Activated naive CD8-positive, alpha-beta T cell treated with anti-CD3 and anti-CD28 coated beads for 36 hours (primary cell): ENCODE measurements at regions not wholly inside any gene's neighbourhood (a gene's known extent, or its start where the extent isn't known, plus 50 kb on each side); places are given as distances from the start of the nearest gene placed in this dataset.

Source experiments
- DNase-seq: peaks from one replicate; pipeline ENCODE4 v3.0.0; 2021
- H3K27ac Mint-ChIP-seq: one replicate; pipeline ENCODE4 v1.8.0; 2022; ENCODE audit warnings: mild to moderate bottlenecking, moderate library complexity, mixed read lengths
- H3K27me3 Mint-ChIP-seq: one replicate; pipeline ENCODE4 v1.8.0; 2022; ENCODE audit warnings: mild to moderate bottlenecking, mixed read lengths
- H3K36me3 Mint-ChIP-seq: one replicate; pipeline ENCODE4 v1.8.0; 2021; ENCODE audit warnings: mild to moderate bottlenecking, mixed read lengths
- H3K4me1 Mint-ChIP-seq: one replicate; pipeline ENCODE4 v1.8.0; 2021; ENCODE audit warnings: mixed read lengths
- H3K4me3 Mint-ChIP-seq: one replicate; pipeline ENCODE4 v1.8.0; 2022; ENCODE audit warnings: mild to moderate bottlenecking, moderate library complexity, mixed read lengths
- H3K9me3 Mint-ChIP-seq: one replicate; pipeline ENCODE4 v1.8.0; 2022; ENCODE audit warnings: mixed read lengths

DNA sequence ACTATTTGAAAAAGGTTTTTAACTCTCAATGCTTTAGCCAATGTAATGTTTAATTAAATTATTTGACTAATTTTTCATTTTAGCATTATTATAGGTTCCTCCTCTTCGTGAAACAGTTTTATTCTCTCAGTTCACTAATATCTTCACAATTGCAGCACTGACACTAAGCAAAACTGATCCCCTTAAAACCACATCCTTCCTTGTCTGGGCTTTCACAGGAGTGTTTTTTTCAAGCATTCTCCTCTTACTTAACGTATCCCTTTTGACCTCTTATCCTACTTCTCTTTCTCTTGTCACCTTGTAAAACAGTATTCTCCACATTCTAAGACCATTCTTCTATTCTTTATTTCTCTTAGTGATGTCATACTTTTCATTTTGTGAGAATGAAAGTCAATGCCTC, 112.8 kb downstream of the DSC3 start:
- H3K27ac Mint-ChIP-seq: no peak overlapping the region
- no peak overlapping the region for H3K4me3 Mint-ChIP-seq
- H3K27me3 Mint-ChIP-seq: no peaks in the 10 kb centered on the region
- peaks cover 1% of the 10 kb centered on the region for H3K9me3 Mint-ChIP-seq
- H3K4me1 Mint-ChIP-seq: no peaks in the 10 kb centered on the region
- no peak for DNase-seq
- H3K36me3 Mint-ChIP-seq: no peaks in the 10 kb centered on the region

DNA sequence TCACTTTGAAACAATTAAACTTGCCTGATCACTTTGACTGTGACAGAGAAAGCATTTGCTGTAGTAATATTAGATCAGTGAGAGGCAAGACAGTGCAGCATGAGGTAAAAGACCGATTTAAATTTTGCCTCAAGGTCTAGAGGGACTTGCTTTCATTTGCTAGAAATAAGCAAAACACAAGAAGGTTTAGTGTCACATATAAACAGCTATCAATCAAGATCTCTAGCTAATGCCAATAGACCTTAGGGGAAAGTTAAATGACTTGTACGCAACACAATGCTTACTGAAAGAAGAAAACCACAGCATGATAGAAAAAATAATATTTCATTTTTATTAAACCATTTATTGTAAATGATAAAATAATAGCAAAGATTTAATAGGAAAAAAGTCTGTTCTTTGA, 113.5 kb downstream of the DSC3 start:
- Mint-ChIP-seq H3K27ac (no peak overlapping the region), H3K36me3 (no peaks in the 10 kb centered on the region), H3K27me3 (no peaks in the 10 kb centered on the region), H3K9me3 (peaks cover 1% of the 10 kb centered on the region), H3K4me3 (no peak overlapping the region), H3K4me1 (no peaks in the 10 kb centered on the region)
- DNase-seq: no peak

DNA sequence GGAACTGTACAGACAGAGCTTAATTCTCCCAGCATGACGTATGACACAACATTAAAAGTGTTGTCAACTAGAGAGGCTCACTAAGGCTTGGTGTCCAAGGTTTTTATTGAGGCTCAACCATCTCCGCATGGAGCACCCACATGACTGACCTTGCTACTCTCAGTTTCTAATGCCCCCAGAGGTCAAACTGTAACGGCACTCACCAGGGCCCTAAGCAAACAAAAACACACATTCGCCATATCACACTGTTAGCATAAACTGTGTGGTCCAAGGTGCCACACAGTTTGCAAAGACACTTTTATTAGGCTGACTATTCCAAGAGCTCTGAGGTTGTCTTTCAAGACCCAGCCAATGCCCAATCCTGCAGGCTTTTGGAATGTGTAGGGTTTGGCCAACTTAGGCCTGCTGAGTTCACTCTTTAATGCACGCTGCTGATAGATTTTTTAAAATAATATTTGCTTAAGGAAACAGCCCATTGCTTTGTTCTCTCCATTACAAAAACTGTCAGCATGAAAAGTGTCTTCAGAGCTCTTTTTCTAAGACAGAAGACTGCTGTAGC, 114.9 kb downstream of the DSC3 start:
- no peaks in the 10 kb centered on the region for H3K4me1 Mint-ChIP-seq
- H3K36me3 Mint-ChIP-seq: no peaks in the 10 kb centered on the region
- no peak for DNase-seq
- no peak overlapping the region for H3K4me3 Mint-ChIP-seq
- peaks cover 1% of the 10 kb centered on the region for H3K9me3 Mint-ChIP-seq
- no peaks in the 10 kb centered on the region for H3K27me3 Mint-ChIP-seq
- no peak overlapping the region for H3K27ac Mint-ChIP-seq

DNA sequence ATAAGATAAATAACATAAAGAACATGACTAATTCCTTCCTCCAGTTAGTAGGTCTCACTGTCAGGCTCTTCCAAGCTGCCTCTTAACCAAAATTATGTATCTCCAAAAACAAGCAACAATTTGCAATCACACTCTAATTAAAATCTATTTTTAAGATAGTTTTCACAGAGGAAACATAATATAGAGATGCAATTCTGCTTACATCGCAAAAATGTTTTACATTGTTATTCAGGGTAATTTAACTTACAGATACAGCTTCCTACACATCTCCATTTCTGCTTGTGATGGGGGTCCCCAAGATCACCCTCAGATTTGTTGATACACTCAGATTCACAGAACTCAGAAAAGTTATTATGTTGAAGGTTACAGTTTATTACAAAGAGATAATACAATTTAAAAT, 115.5 kb downstream of the DSC3 start:
- H3K9me3 Mint-ChIP-seq: peaks cover 1% of the 10 kb centered on the region
- no peaks in the 10 kb centered on the region for H3K4me1 Mint-ChIP-seq
- no peaks in the 10 kb centered on the region for H3K27me3 Mint-ChIP-seq
- H3K4me3 Mint-ChIP-seq: no peak overlapping the region
- no peaks in the 10 kb centered on the region for H3K36me3 Mint-ChIP-seq
- no peak for DNase-seq
- no peak overlapping the region for H3K27ac Mint-ChIP-seq

DNA sequence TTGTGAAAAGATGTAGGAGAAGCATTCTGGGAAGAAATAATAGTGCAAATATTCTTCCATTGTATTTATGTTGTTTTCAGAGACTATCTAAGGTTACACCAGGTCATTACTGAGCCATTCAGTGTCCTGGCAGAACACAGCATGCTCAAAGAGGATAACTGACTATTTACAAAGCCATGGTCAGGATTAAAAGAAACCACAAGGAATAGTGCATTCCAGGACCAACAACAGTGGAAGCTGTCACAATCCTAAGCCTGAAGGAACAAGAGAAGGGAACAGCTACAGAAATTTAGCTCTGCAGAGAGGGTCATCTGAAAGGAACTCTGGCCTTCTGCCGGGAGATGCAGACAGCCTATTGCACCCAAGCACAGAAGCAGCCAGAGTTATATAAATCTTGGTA, 116.7 kb downstream of the DSC3 start:
- Mint-ChIP-seq H3K27me3 (no peaks in the 10 kb centered on the region), H3K9me3 (peaks cover 1% of the 10 kb centered on the region), H3K4me3 (no peak overlapping the region), H3K36me3 (no peaks in the 10 kb centered on the region), H3K27ac (no peak overlapping the region), H3K4me1 (no peaks in the 10 kb centered on the region)
- no peak for DNase-seq

DNA sequence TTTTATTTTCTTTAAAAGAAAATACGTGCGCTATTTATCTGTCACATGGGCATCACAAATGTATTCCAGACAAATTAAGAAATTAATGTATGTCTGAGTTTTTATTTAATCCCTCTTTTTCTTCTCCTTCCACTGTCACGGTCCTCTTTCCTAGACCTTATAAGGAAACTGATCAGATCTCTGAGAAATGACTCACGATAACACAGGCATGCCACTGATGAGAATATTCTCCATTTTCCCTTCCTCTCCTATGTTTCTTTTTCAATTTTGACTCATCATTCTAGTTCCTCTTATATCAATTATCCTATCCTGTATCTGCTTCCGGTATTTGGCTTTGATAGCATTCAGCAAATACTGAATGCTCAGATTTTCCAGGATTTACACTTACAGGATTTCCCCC, 121.8 kb downstream of the DSC3 start:
- H3K9me3 Mint-ChIP-seq: peaks cover 1% of the 10 kb centered on the region
- no peaks in the 10 kb centered on the region for H3K36me3 Mint-ChIP-seq
- no peaks in the 10 kb centered on the region for H3K27me3 Mint-ChIP-seq
- no peak overlapping the region for H3K4me3 Mint-ChIP-seq
- no peak for DNase-seq
- no peaks in the 10 kb centered on the region for H3K4me1 Mint-ChIP-seq
- no peak overlapping the region for H3K27ac Mint-ChIP-seq

DNA sequence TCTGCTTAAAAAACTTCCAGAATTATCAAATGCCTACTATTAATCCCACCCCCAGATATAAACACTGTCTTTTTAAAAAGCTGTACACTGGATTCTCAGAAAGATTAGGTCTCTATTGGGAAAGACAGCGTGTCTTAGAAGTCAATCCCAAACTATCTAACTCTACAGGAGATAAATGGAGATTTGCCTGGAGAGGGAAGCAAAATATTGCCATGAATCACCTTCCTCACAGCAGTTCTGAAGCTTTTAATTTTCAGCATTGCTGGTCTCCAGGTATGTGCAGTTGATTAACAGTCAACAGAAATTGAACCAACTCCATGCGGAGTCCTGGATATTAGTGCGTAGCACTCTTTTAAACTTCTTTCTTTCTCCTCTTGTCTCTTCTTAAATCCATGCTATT, 122.2 kb downstream of the DSC3 start:
- Mint-ChIP-seq H3K4me3 (no peak overlapping the region), H3K27me3 (no peaks in the 10 kb centered on the region), H3K4me1 (no peaks in the 10 kb centered on the region), H3K9me3 (peaks cover 1% of the 10 kb centered on the region), H3K36me3 (no peaks in the 10 kb centered on the region), H3K27ac (no peak overlapping the region)
- no peak for DNase-seq

DNA sequence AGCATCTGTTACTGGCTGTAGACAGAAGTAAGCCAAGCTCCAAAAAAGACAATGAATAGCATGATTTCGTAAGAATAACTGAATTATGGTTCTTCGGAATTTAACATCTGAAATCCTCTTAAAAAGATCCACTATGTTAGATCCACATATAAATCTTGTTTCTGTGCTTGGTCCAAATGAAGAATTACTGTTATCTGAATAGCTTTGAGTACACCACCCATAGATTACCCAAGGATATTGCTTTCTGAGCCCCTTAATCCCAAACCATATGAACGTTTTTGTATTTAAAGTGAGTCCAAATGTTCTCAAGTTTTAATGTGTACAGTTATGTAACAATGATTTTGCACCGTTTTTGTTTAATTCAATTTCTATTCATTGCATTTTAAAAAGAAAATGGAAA, 124.9 kb downstream of the DSC3 start:
- H3K4me3 Mint-ChIP-seq: no peak overlapping the region
- H3K27ac Mint-ChIP-seq: no peak overlapping the region
- H3K4me1 Mint-ChIP-seq: no peaks in the 10 kb centered on the region
- DNase-seq: no peak
- H3K27me3 Mint-ChIP-seq: no peaks in the 10 kb centered on the region
- no peaks in the 10 kb centered on the region for H3K36me3 Mint-ChIP-seq
- H3K9me3 Mint-ChIP-seq: peaks cover 1% of the 10 kb centered on the region

DNA sequence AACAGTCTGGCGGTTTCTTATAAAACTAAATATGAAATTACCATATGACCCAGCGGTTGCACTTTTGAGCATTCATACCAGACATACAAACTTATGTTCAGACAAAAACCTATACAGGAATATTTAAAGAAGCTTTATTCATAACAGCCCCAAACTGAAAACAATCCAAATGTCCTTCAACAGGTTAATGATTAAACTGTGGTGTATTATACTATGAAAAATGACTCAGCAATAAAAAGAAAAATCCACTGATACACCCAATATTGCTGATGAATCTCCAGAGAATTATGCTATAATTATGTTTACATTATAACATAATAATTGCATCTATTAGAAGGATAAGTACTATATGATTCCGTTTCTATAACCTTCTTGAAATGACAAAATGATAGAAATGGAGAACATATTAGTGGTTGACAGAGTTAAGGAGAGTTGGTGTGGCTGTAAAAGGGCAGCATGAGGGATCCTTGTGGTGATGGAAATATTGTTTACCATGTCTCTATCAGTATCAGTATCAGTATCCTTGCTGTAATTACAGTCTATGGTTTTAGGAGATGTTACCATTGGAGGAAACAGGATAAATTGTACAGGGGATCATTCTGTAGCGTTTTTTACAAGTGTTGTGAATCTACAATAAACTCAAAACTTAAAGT, 127.1 kb downstream of the DSC3 start:
- Mint-ChIP-seq H3K27ac (no peak overlapping the region), H3K9me3 (peaks cover 4% of the 10 kb centered on the region), H3K4me1 (no peaks in the 10 kb centered on the region), H3K36me3 (no peaks in the 10 kb centered on the region), H3K27me3 (no peaks in the 10 kb centered on the region), H3K4me3 (no peak overlapping the region)
- DNase-seq: no peak

DNA sequence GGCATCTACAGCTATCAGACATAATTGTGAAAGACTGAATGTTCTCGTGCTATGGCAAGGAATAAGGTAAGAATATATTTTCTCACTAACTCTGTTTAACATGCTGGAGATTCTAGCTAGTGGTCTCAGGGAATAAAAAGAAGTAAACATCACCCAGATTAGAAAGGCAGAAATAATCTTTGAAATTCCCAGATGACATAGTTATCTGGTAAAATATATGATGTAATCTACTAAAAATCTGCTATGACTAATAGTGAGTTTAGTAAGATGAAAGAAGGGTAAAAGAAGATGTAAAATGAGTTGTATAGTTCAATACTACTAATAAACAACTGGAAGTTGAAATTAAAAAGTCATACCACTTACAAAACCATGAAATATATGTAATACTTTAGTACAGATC, 134.2 kb downstream of the DSC3 start:
- no peak overlapping the region for H3K27ac Mint-ChIP-seq
- no peaks in the 10 kb centered on the region for H3K36me3 Mint-ChIP-seq
- no peaks in the 10 kb centered on the region for H3K4me1 Mint-ChIP-seq
- DNase-seq: no peak
- peaks cover 14% of the 10 kb centered on the region for H3K9me3 Mint-ChIP-seq
- H3K27me3 Mint-ChIP-seq: no peaks in the 10 kb centered on the region
- H3K4me3 Mint-ChIP-seq: no peak overlapping the region

DNA sequence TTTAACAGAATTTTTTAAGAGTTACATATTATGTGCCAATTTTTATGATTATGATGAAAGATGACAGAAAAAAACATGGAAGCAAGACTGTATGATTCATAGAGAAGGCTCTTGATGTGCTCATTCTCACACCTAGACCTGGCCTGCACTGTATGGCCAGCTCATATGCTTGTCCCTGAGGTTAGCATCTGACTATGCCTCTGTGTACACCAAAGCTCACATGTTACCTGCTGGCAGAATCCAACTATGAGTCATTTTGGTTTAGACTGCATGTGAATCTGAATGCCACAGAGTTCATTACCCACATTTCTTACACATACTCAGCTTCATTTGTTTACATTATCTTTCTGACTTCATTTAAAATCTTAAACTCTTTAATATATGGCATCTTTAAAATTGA, 139.0 kb downstream of the DSC3 start:
- H3K4me3 Mint-ChIP-seq: no peak overlapping the region
- H3K27ac Mint-ChIP-seq: no peak overlapping the region
- no peaks in the 10 kb centered on the region for H3K36me3 Mint-ChIP-seq
- peaks cover 10% of the 10 kb centered on the region for H3K9me3 Mint-ChIP-seq
- no peaks in the 10 kb centered on the region for H3K4me1 Mint-ChIP-seq
- no peak for DNase-seq
- no peaks in the 10 kb centered on the region for H3K27me3 Mint-ChIP-seq

DNA sequence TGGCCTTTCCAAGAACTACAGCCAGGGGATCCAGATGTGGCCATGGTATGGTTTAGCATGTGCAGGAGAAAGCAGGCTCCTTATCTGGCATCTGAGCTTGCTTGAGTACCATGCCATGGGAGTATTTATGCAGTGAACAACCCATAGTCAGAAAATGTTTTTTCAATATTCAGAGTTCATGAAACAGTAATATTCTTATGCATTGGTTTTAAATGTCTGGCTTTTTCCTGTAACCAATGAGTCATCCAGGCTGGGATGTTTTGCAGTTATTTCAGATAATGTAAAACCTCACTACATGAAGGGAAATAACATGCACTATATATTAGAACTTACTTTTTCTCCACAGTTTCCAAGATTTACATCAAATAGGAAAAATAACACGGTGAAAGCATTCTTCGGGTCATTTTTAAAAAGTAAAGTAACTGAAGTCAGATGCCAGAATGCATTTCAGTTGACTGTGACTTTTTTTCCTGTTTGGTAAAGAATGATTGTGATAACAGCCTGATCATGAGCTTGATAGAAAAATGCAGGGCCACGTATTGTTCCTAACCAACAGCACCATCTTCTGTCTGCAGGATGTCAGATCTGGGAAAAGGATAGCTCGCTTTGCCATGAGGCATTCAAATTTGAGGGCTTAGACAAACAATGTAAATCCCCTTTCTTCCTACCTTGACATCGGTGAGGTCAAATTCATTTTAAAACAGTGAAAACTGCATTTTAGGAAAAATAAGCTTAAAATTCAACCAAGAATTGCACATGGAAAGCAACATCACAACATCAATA, 152.8 kb downstream of the DSC3 start:
- Mint-ChIP-seq H3K27ac (no peak overlapping the region), H3K27me3 (no peaks in the 10 kb centered on the region), H3K36me3 (no peaks in the 10 kb centered on the region), H3K4me3 (no peak overlapping the region), H3K9me3 (peaks cover 1% of the 10 kb centered on the region), H3K4me1 (no peaks in the 10 kb centered on the region)
- DNase-seq: no peak

DNA sequence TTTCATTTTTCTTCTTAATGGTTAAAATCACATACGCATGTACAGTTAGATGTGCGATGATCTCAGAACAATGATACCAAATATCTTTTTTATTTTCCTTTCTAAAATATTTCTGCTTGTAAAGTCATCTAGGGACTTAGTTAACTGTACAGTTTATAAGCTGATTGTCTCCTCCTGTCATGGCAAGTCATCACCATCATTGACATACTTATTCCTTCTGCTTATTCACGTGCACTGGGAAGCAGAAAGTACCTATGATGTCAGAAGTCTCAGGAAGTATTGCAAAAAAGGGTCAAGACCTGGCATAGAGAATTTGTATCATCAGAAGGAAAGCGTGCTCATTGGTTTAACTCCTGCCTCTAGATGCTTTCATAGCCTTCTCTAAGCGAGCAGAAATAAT, 154.2 kb downstream of the DSC3 start:
- Mint-ChIP-seq H3K4me3 (no peak overlapping the region), H3K36me3 (no peaks in the 10 kb centered on the region), H3K4me1 (no peaks in the 10 kb centered on the region), H3K9me3 (peaks cover 1% of the 10 kb centered on the region), H3K27ac (no peak overlapping the region), H3K27me3 (no peaks in the 10 kb centered on the region)
- no peak for DNase-seq

DNA sequence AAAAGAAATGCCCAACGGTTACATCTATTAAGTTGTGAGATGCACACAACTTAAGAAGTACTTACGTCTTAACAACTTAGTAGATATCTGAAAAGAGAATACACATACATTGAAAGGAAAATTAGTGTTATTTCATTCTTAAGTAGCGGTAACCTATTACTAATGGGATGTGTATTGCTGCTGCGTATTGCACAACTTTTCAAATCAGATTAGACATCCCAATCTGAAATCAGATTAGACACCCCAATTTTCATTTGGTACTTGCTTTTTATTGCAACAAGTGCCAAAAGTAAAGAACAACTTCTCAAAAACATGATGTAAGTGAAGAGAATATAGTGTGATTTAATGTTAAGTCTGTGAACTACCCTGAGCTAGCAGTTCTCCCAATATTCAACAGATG, 155.5 kb downstream of the DSC3 start:
- no peaks in the 10 kb centered on the region for H3K27me3 Mint-ChIP-seq
- no peak overlapping the region for H3K4me3 Mint-ChIP-seq
- no peaks in the 10 kb centered on the region for H3K36me3 Mint-ChIP-seq
- DNase-seq: no peak
- peaks cover 1% of the 10 kb centered on the region for H3K9me3 Mint-ChIP-seq
- no peaks in the 10 kb centered on the region for H3K4me1 Mint-ChIP-seq
- H3K27ac Mint-ChIP-seq: no peak overlapping the region

DNA sequence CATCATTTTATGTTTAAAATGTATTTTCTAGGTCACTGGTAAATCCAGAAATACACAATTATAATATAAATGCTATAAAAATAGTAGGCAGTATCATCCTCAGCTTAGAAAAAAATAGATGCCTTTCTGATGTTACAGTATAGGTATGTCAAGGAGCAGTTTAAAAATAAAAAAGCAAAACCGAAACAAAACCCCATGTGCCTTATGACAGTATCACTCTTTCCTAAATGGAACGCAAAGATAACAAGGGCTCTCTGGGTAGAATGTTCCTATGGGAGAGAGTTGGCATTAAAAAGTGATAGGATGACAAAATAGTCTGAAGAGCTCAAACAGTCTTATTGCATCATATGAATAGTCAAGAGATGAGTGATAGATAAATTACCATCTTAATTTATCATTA, 172.1 kb downstream of the DSC3 start:
- H3K27me3 Mint-ChIP-seq: no peaks in the 10 kb centered on the region
- H3K4me3 Mint-ChIP-seq: no peak overlapping the region
- peaks cover 1% of the 10 kb centered on the region for H3K9me3 Mint-ChIP-seq
- DNase-seq: no peak
- no peak overlapping the region for H3K27ac Mint-ChIP-seq
- H3K4me1 Mint-ChIP-seq: no peaks in the 10 kb centered on the region
- no peaks in the 10 kb centered on the region for H3K36me3 Mint-ChIP-seq

DNA sequence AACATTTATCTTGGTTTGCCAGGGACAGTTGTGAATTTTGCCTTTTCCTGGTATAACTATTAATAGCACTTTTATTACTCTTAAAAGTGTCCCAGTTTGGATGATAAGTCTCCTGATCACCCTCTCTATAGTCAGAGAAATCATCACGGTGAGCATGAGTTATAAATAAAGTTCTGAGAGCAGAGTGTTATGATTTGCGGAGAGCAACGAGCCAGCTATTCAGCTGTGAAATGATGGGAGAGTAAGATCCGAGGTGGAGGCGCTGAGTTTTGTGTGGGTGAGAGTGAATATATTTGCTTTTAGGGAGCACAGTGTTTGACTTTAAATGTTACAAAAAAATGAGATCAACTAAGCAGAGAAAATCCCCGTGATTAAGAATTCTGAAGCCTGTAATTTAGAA, 179.6 kb downstream of the DSC3 start:
- H3K4me3 Mint-ChIP-seq: no peak overlapping the region
- peaks cover 1% of the 10 kb centered on the region for H3K9me3 Mint-ChIP-seq
- H3K36me3 Mint-ChIP-seq: no peaks in the 10 kb centered on the region
- no peak overlapping the region for H3K27ac Mint-ChIP-seq
- no peaks in the 10 kb centered on the region for H3K4me1 Mint-ChIP-seq
- H3K27me3 Mint-ChIP-seq: no peaks in the 10 kb centered on the region
- no peak for DNase-seq
